KMS-11 (cell line): ENCODE measurements at regions not wholly inside any gene's neighbourhood (a gene's known extent, or its start where the extent isn't known, plus 50 kb on each side); places are given as distances from the start of the nearest gene placed in this dataset.

Source experiments
- H2AFZ ChIP-seq: fragments of 200-600 bp; sonication (generic); 2 replicates; pipeline ENCODE4 v1.6.1; 2016; ENCODE audit warnings: antibody characterized with exemption, mixed run types, low read depth
- H3K27ac ChIP-seq: fragments of 200-600 bp; sonication (generic); 2 replicates; pipeline ENCODE4 v1.6.1; 2016; ENCODE audit warnings: mild to moderate bottlenecking, mixed run types
- H3K27me3 ChIP-seq: fragments of 200-600 bp; sonication (generic); 2 replicates; pipeline ENCODE4 v1.6.1; 2017; ENCODE audit warnings: mild to moderate bottlenecking, low read depth, mixed run types, moderate library complexity; ENCODE audit not compliant: insufficient read depth
- H3K36me3 ChIP-seq: fragments of 200-600 bp; sonication (generic); 2 replicates; pipeline ENCODE4 v1.6.1; 2017; ENCODE audit warnings: mild to moderate bottlenecking, mixed run types; ENCODE audit not compliant: insufficient read depth
- H3K4me1 ChIP-seq: fragments of 200-600 bp; sonication (generic); 2 replicates; pipeline ENCODE4 v1.6.1; 2016; ENCODE audit warnings: mild to moderate bottlenecking, low read depth, mixed run types; ENCODE audit not compliant: poor library complexity, severe bottlenecking
- H3K4me2 ChIP-seq: fragments of 200-600 bp; sonication (generic); 2 replicates; pipeline ENCODE4 v1.7.0; 2016; ENCODE audit warnings: mild to moderate bottlenecking, mixed run types
- H3K4me3 ChIP-seq: fragments of 200-600 bp; sonication (generic); IDR thresholded peaks from 2 replicates; pipeline ENCODE4 v1.6.1; 2017; ENCODE audit warnings: low read depth, low read length, mixed read lengths; ENCODE audit not compliant: insufficient read depth
- H3K79me2 ChIP-seq: fragments of 200-600 bp; sonication (generic); 2 replicates; pipeline ENCODE4 v1.6.1; 2016; ENCODE audit warnings: low read depth, mixed run types; ENCODE audit not compliant: insufficient read depth
- H3K9ac ChIP-seq: fragments of 200-600 bp; sonication (generic); 2 replicates; pipeline ENCODE4 v1.6.1; 2016; ENCODE audit warnings: mild to moderate bottlenecking, mixed run types
- H4K20me1 ChIP-seq: fragments of 200-600 bp; sonication (generic); 2 replicates; pipeline ENCODE4 v1.6.1; 2016; ENCODE audit warnings: mild to moderate bottlenecking, mixed run types; ENCODE audit not compliant: insufficient read depth
- CTCF ChIP-seq: fragments of 200-600 bp; sonication (generic); conservative IDR thresholded peaks from 2 replicates; pipeline ENCODE4 v1.6.1; 2017; ENCODE audit warnings: low read depth, mild to moderate bottlenecking, antibody characterized with exemption, low read length, moderate library complexity, mixed read lengths

DNA sequence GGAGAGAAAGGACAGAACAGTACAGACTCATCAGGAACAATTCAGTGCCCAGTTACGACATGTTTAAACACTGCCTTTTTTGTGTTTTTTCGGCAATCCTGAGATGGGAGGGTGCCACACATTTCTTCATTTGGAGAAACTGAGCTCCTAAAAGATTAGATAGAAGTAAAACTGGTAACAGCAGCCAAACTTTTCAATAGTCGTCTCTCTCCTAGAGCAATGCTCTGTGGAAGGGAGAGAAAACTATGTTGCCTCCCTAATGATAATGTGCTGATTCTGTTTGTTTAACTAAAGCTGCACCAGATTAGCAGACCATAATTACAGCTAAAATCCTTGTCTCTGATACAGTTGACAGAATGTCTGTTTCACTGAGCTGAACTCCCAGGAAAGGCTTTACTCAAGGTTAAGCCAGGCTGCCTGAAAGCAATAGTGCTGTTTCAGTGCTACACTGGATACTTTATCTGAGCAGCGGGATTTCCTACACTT is 76.2 kb upstream of the CXADR start:
- Histone ChIP-seq H3K27ac (no peak overlapping the region), H3K4me3 (no peak overlapping the region), H3K27me3 (no peaks in the 10 kb centered on the region), H4K20me1 (no peaks in the 10 kb centered on the region), H3K36me3 (no peaks in the 10 kb centered on the region), H3K4me1 (no peaks in the 10 kb centered on the region), H3K9ac (no peak overlapping the region), H3K4me2 (no peak overlapping the region), H2AFZ (no peak overlapping the region), H3K79me2 (no peaks in the 10 kb centered on the region)
- no peak for TF ChIP-seq CTCF

- TF ChIP-seq CTCF, result no peak
- Histone ChIP-seq H4K20me1 (no peaks in the 10 kb centered on the region), H3K9ac (no peak overlapping the region), H3K4me1 (no peaks in the 10 kb centered on the region), H3K27ac (no peak overlapping the region), H3K4me3 (no peak overlapping the region), H2AFZ (no peak overlapping the region), H3K4me2 (no peak overlapping the region), H3K27me3 (no peaks in the 10 kb centered on the region), H3K36me3 (no peaks in the 10 kb centered on the region), H3K79me2 (no peaks in the 10 kb centered on the region)
These were observed 74.2 kb upstream of the CXADR start for GRCh38 chr21:17438635-17439034.

- TF ChIP-seq CTCF, result no peak
- Histone ChIP-seq H3K27ac (no peak overlapping the region), H2AFZ (no peak overlapping the region), H3K79me2 (no peaks in the 10 kb centered on the region), H3K4me1 (no peaks in the 10 kb centered on the region), H3K36me3 (no peaks in the 10 kb centered on the region), H3K4me3 (no peak overlapping the region), H3K4me2 (no peak overlapping the region), H3K9ac (no peak overlapping the region), H3K27me3 (no peaks in the 10 kb centered on the region), H4K20me1 (no peaks in the 10 kb centered on the region)
These were observed 71.9 kb upstream of the CXADR start for GRCh38 chr21:17440969-17441368.

DNA sequence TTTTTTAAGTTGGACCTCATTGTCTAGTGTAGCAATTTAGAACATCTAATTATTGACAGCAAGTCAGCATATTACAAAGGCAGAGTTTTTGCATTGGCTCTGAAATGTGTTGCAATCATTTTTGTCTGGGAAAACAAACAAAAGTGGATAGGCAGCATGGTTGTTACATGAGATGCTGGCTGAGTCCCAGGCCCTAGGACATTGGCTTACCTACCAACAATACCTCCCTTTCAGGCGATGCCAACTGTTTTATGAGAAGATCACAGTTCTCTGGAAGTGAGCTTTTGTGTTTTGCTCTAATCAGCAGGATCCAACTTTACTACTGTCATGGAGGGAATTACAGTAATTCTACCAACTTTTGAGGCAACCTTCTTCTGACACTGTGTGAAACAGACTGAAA is 71.5 kb upstream of the CXADR start:
- no peaks in the 10 kb centered on the region for H3K79me2 ChIP-seq
- H3K27me3 ChIP-seq, result no peaks in the 10 kb centered on the region
- no peaks in the 10 kb centered on the region for H4K20me1 ChIP-seq
- H3K36me3 ChIP-seq, result no peaks in the 10 kb centered on the region
- H3K27ac ChIP-seq, result no peak overlapping the region
- H3K4me3 ChIP-seq, result no peak overlapping the region
- H3K4me1 ChIP-seq, result no peaks in the 10 kb centered on the region
- H3K9ac ChIP-seq, result no peak overlapping the region
- no peak for TF ChIP-seq CTCF
- no peak overlapping the region for H3K4me2 ChIP-seq
- H2AFZ ChIP-seq, result no peak overlapping the region
